ENCODE measurements at regions not wholly inside any gene's neighbourhood (a gene's known extent, or its start where the extent isn't known, plus 50 kb on each side); places are given as distances from the start of the nearest gene placed in this dataset.

DNA sequence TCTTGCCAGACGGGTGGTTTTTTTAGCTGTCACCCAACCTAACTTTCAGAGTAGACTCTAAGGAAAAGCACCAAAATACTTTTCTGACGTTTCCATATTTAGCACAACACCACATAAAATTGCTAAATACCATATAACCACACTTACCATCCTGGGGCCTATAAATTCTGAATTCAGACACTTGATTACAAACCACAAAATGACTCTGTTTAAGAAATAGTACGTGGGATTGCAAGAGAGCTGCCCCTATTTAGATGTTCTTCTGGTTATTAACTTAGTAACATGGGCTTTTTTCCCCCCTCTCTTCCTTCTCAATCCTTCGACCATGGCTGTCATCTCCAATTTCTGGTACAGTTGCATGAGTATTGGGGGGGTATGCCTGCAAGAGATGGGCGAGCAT, 287.7 kb downstream of the BMP4 start:
- H3K4me3 Mint-ChIP-seq = no peak overlapping the region

DNA sequence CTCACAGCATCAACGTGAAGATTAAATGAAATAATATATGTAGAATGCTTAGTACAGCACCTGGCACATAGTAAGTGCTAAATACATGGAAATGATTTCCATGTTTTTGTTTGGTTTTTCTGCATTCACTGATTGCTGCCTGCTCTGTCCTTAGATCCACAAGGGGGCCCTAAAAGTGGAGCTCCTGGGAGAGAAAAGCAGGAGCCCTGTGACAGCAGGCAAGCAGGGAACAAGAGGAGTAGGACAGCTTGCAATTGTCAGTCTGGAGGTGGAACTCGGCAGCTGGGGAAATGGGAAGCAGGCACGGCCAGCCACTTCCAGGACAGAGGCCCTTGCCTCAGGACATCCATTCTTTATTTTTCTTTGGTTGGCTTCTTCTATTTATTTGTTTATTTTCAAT, 292.9 kb downstream of the BMP4 start:
- no peak overlapping the region for H3K27ac Mint-ChIP-seq
- Histone ChIP-seq H3K9me2 (ENCODE audit: insufficient read depth) (no peaks in the 10 kb centered on the region; the same call in 1 of the 2 replicates), H2AFZ (no peak overlapping the region), H3K27me3 (ENCODE audit: insufficient read depth) (no peaks in the 10 kb centered on the region), H3K4me3 (no peak overlapping the region), H3K79me2 (replicated peaks; ENCODE audit: insufficient read depth) (no peaks in the 10 kb centered on the region), H3F3A (replicated peaks; ENCODE audit: low read depth) (no peaks in the 10 kb centered on the region), H3K36me3 (ENCODE audit: insufficient read depth) (no peaks in the 10 kb centered on the region), H3K27ac (ENCODE audit: low read depth) (no peak overlapping the region), H4K20me1 (replicated peaks; ENCODE audit: insufficient read depth) (no peaks in the 10 kb centered on the region), H3K4me2 (no peak overlapping the region), H3K4me1 (ENCODE audit: insufficient read depth) (0 out of 2 replicates have a peak, but pooled peaks cover 3% of the 10 kb centered on the region)
- ATAC-seq = peak; percentile 97
- peaks cover 2% of the 10 kb centered on the region for H3K27me3 Mint-ChIP-seq (ENCODE audit: insufficient read depth, low read depth, poor library complexity)
- H3K9me3 Mint-ChIP-seq = no peaks in the 10 kb centered on the region
- TF ChIP-seq, protein P1, sequence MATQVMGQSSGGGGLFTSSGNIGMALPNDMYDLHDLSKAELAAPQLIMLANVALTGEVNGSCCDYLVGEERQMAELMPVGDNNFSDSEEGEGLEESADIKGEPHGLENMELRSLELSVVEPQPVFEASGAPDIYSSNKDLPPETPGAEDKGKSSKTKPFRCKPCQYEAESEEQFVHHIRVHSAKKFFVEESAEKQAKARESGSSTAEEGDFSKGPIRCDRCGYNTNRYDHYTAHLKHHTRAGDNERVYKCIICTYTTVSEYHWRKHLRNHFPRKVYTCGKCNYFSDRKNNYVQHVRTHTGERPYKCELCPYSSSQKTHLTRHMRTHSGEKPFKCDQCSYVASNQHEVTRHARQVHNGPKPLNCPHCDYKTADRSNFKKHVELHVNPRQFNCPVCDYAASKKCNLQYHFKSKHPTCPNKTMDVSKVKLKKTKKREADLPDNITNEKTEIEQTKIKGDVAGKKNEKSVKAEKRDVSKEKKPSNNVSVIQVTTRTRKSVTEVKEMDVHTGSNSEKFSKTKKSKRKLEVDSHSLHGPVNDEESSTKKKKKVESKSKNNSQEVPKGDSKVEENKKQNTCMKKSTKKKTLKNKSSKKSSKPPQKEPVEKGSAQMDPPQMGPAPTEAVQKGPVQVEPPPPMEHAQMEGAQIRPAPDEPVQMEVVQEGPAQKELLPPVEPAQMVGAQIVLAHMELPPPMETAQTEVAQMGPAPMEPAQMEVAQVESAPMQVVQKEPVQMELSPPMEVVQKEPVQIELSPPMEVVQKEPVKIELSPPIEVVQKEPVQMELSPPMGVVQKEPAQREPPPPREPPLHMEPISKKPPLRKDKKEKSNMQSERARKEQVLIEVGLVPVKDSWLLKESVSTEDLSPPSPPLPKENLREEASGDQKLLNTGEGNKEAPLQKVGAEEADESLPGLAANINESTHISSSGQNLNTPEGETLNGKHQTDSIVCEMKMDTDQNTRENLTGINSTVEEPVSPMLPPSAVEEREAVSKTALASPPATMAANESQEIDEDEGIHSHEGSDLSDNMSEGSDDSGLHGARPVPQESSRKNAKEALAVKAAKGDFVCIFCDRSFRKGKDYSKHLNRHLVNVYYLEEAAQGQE (IDR thresholded peaks at IDR 0.05; ENCODE audit: unreplicated experiment) = no peak
- TF ChIP-seq, protein P2, sequence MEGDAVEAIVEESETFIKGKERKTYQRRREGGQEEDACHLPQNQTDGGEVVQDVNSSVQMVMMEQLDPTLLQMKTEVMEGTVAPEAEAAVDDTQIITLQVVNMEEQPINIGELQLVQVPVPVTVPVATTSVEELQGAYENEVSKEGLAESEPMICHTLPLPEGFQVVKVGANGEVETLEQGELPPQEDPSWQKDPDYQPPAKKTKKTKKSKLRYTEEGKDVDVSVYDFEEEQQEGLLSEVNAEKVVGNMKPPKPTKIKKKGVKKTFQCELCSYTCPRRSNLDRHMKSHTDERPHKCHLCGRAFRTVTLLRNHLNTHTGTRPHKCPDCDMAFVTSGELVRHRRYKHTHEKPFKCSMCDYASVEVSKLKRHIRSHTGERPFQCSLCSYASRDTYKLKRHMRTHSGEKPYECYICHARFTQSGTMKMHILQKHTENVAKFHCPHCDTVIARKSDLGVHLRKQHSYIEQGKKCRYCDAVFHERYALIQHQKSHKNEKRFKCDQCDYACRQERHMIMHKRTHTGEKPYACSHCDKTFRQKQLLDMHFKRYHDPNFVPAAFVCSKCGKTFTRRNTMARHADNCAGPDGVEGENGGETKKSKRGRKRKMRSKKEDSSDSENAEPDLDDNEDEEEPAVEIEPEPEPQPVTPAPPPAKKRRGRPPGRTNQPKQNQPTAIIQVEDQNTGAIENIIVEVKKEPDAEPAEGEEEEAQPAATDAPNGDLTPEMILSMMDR (conservative IDR thresholded peaks at IDR 0.05; ENCODE audit: low read depth in 2 of 2) = peak; percentile 57 to 66
- TF ChIP-seq POLR2AphosphoS5 (IDR thresholded peaks at IDR 0.05; ENCODE audit: low read depth) (no peak), EZH2 (IDR thresholded peaks at IDR 0.05; ENCODE audit: low read depth, unreplicated experiment) (no peak)
- H3K4me1 Mint-ChIP-seq = peaks cover 5% of the 10 kb centered on the region; the same call in 2 of the 3 replicates
- H3K4me3 Mint-ChIP-seq = no peak overlapping the region
- peak; percentile 75 for DNase-seq (ENCODE audit: low spot score)
- H3K36me3 Mint-ChIP-seq (ENCODE audit: low read depth) = no peaks in the 10 kb centered on the region

More for the DNA sequence above, 287.7 kb downstream of the BMP4 start:
- no peaks in the 10 kb centered on the region for H3K36me3 Mint-ChIP-seq (ENCODE audit: low read depth)
- TF ChIP-seq, protein P1 (IDR thresholded peaks at IDR 0.05; ENCODE audit: unreplicated experiment) = no peak
- no peak for TF ChIP-seq CREB1 (CRISPR knock-in tag; IDR thresholded peaks at IDR 0.05; ENCODE audit: low read depth)
- no peak for TF ChIP-seq ZNF331 (CRISPR knock-in tag; IDR thresholded peaks at IDR 0.05; ENCODE audit: low read depth)
- TF ChIP-seq EZH2phosphoT487 (IDR thresholded peaks at IDR 0.05; ENCODE audit: unreplicated experiment) = no peak
- no peak for TF ChIP-seq NANOG (IDR thresholded peaks at IDR 0.05; ENCODE audit: borderline replicate concordance)
- TF ChIP-seq ZNF114 (CRISPR knock-in tag; IDR thresholded peaks at IDR 0.05) = no peak
- no peaks in the 10 kb centered on the region; the same call in 1 of the 2 replicates for H3K9me2 ChIP-seq (ENCODE audit: insufficient read depth)
- no peaks in the 10 kb centered on the region for H3K27me3 ChIP-seq (ENCODE audit: insufficient read depth)
- H3K4me1 Mint-ChIP-seq = no peaks in the 10 kb centered on the region
- no peak overlapping the region for H3K4me2 ChIP-seq
- no peak overlapping the region for H3K27ac Mint-ChIP-seq
- no peaks in the 10 kb centered on the region for H4K20me1 ChIP-seq (replicated peaks; ENCODE audit: insufficient read depth)
- H3K4me3 ChIP-seq = no peak overlapping the region
- no peaks in the 10 kb centered on the region for H3K36me3 ChIP-seq (ENCODE audit: insufficient read depth)
- ATAC-seq (no peak), DNase-seq (ENCODE audit: low spot score) (no peak)
- no peaks in the 10 kb centered on the region for H3F3A ChIP-seq (replicated peaks; ENCODE audit: low read depth)
- H2AFZ ChIP-seq = no peak overlapping the region
- no peaks in the 10 kb centered on the region for H3K79me2 ChIP-seq (replicated peaks; ENCODE audit: insufficient read depth)
- H3K27me3 Mint-ChIP-seq (ENCODE audit: insufficient read depth, low read depth, poor library complexity) = peaks cover 2% of the 10 kb centered on the region
- no peaks in the 10 kb centered on the region for H3K4me1 ChIP-seq (ENCODE audit: insufficient read depth)
- no peaks in the 10 kb centered on the region; the same call in 2 of the 3 replicates for H3K9me3 Mint-ChIP-seq
- no peak overlapping the region for H3K27ac ChIP-seq (ENCODE audit: low read depth)

All from GM23338 (cell line).